ENCODE measurements at regions not wholly inside any gene's neighbourhood (a gene's known extent, or its start where the extent isn't known, plus 50 kb on each side); places are given as distances from the start of the nearest gene placed in this dataset.

GRCh38 chr13:74200081-74200480 lies 65.9 kb upstream of the KLF12 start:
- no peak overlapping the region for H3K4me3 ChIP-seq (ENCODE audit: low read depth, low read length)
- no peak for TF ChIP-seq CTCF (IDR thresholded peaks at IDR 0.05; ENCODE audit: insufficient read depth, low read depth, low read length)
- no peak for DNase-seq (ENCODE audit: low read depth)

- no peak for TF ChIP-seq CTCF (IDR thresholded peaks at IDR 0.05; ENCODE audit: insufficient read depth, low read depth, low read length)
- H3K4me3 ChIP-seq (ENCODE audit: low read depth, low read length), result no peak overlapping the region
Measured at GRCh38 chr13:74197677-74198429, 63.6 kb upstream of the KLF12 start.

GRCh38 chr13:74194846-74195245 lies 60.6 kb upstream of the KLF12 start:
- no peak for DNase-seq (ENCODE audit: low read depth)
- no peak for TF ChIP-seq CTCF (IDR thresholded peaks at IDR 0.05; ENCODE audit: insufficient read depth, low read depth, low read length)
- no peak overlapping the region for H3K4me3 ChIP-seq (ENCODE audit: low read depth, low read length)

More at GRCh38 chr13:74197677-74198429, 63.6 kb upstream of the KLF12 start:
- no peak for DNase-seq (ENCODE audit: low read depth)

- no peak overlapping the region for H3K4me3 ChIP-seq (ENCODE audit: low read depth, low read length)
- TF ChIP-seq CTCF (IDR thresholded peaks at IDR 0.05; ENCODE audit: insufficient read depth, low read depth, low read length), result no peak
- DNase-seq (ENCODE audit: low read depth), result no peak
Measured at GRCh38 chr13:74193391-74193790, 59.2 kb upstream of the KLF12 start.

GRCh38 chr13:74191410-74191809 lies 57.2 kb upstream of the KLF12 start:
- DNase-seq (ENCODE audit: low read depth), result no peak
- H3K4me3 ChIP-seq (ENCODE audit: low read depth, low read length), result no peak overlapping the region
- TF ChIP-seq CTCF (IDR thresholded peaks at IDR 0.05; ENCODE audit: insufficient read depth, low read depth, low read length), result no peak

GRCh38 chr13:74190999-74191398 lies 56.8 kb upstream of the KLF12 start:
- no peak overlapping the region for H3K4me3 ChIP-seq (ENCODE audit: low read depth, low read length)
- TF ChIP-seq CTCF (IDR thresholded peaks at IDR 0.05; ENCODE audit: insufficient read depth, low read depth, low read length), result no peak
- no peak for DNase-seq (ENCODE audit: low read depth)

- no peak for TF ChIP-seq CTCF (IDR thresholded peaks at IDR 0.05; ENCODE audit: insufficient read depth, low read depth, low read length)
- DNase-seq (ENCODE audit: low read depth), result no peak
- no peak overlapping the region for H3K4me3 ChIP-seq (ENCODE audit: low read depth, low read length)
Measured at GRCh38 chr13:74187564-74187963, 53.4 kb upstream of the KLF12 start.

Measured in fibroblast of villous mesenchyme (primary cell).